IMR-90 (cell line): ENCODE measurements at regions not wholly inside any gene's neighbourhood (a gene's known extent, or its start where the extent isn't known, plus 50 kb on each side); places are given as distances from the start of the nearest gene placed in this dataset.

Experiments
- ATAC-seq: fragments of 200-7000 bp; cut with Tn5 transposase; 2 replicates; pipeline ENCODE4 v1.9.1; 2020; ENCODE audit warnings: low read depth, mild to moderate bottlenecking, moderate library complexity
- BruUV-seq: library from RNA; stranded (reverse); fragments of 400-500 nt; replicated peaks from 2 replicates; lab custom pipeline; 2021; lab: Mats Ljungman, UMichigan
- CTCF ChIA-PET: fragments of 300-600 bp; formaldehyde crosslinking; extraction: SDS; loops from one replicate; lab custom pipeline; 2021; ENCODE audit warnings: antibody characterized with exemption; lab: Yijun Ruan, JAX
- POLR2A ChIA-PET: fragments of 300-600 bp; sonication (Branson Sonifier 250); formaldehyde crosslinking; loops from one replicate; lab custom pipeline; 2022; ENCODE audit warnings: antibody characterized with exemption; ENCODE audit not compliant: unreplicated experiment; lab: Charles Lee
- DNase-seq: peaks from one replicate; pipeline ENCODE4 v3.0.0; 2013
- H2AFZ ChIP-seq: replicated peaks from 2 replicates; pipeline ENCODE3; 2013; ENCODE audit warnings: low read length, mild to moderate bottlenecking; ENCODE audit not compliant: poor library complexity
- H2AK5ac ChIP-seq: 2 replicates; pipeline ENCODE4 v1.6.1; 2013; ENCODE audit warnings: low read depth, low read length, inconsistent platforms
- H2AK9ac ChIP-seq: replicated peaks from 2 replicates; pipeline ENCODE3; 2013; ENCODE audit warnings: mild to moderate bottlenecking, low read depth, low read length, moderate library complexity; ENCODE audit not compliant: poor library complexity
- H2BK120ac ChIP-seq: 2 replicates; pipeline ENCODE4 v1.6.1; 2013; ENCODE audit warnings: low read depth, low read length, inconsistent platforms
- H2BK15ac ChIP-seq: 3 replicates; pipeline ENCODE4 v1.6.1; 2013; ENCODE audit warnings: low read depth, low read length, inconsistent platforms
- H2BK20ac ChIP-seq: 2 replicates; pipeline ENCODE4 v1.6.1; 2013; ENCODE audit warnings: low read depth, mild to moderate bottlenecking, inconsistent platforms, low read length, moderate library complexity
- H2BK5ac ChIP-seq: 2 replicates; pipeline ENCODE4 v1.6.1; 2013; ENCODE audit warnings: mild to moderate bottlenecking, low read depth, low read length, inconsistent platforms; ENCODE audit not compliant: poor library complexity, severe bottlenecking
- H3K14ac ChIP-seq: replicated peaks from 2 replicates; pipeline ENCODE4 v1.6.1; 2013; ENCODE audit warnings: low read depth, low read length, inconsistent platforms
- H3K18ac ChIP-seq: 2 replicates; pipeline ENCODE4 v1.6.1; 2013; ENCODE audit warnings: low read depth, low read length, control low read depth
- H3K23ac ChIP-seq: 2 replicates; pipeline ENCODE4 v1.6.1; 2013; ENCODE audit warnings: low read depth, low read length, inconsistent platforms
- H3K27ac ChIP-seq: 2 replicates; pipeline ENCODE4 v1.5.1; 2013; ENCODE audit warnings: mild to moderate bottlenecking, control low read depth, low read length; ENCODE audit not compliant: insufficient read depth
- H3K27me3 ChIP-seq: 2 replicates; pipeline ENCODE4 v1.6.1; 2013; ENCODE audit warnings: low read length; ENCODE audit not compliant: control insufficient read depth, insufficient read depth
- H3K36me3 ChIP-seq: 2 replicates; pipeline ENCODE4 v1.6.1; 2013; ENCODE audit warnings: low read length, mixed read lengths; ENCODE audit not compliant: control insufficient read depth, insufficient read depth
- H3K4ac ChIP-seq: 2 replicates; pipeline ENCODE4 v1.6.1; 2013; ENCODE audit warnings: low read depth, low read length, inconsistent platforms
- H3K4me1 ChIP-seq: 2 replicates; pipeline ENCODE4 v1.6.1; 2013; ENCODE audit warnings: low read length, mixed read lengths; ENCODE audit not compliant: control insufficient read depth, insufficient read depth
- H3K4me2 ChIP-seq: 2 replicates; pipeline ENCODE4 v1.6.1; 2013; ENCODE audit warnings: low read depth, mild to moderate bottlenecking, control low read depth, low read length, moderate library complexity
- H3K4me3 ChIP-seq: 2 replicates; pipeline ENCODE4 v1.5.1; 2013; ENCODE audit warnings: low read depth, mild to moderate bottlenecking, control low read depth, low read length, moderate library complexity; ENCODE audit not compliant: insufficient read depth
- H3K56ac ChIP-seq: 2 replicates; pipeline ENCODE4 v1.6.1; 2013; ENCODE audit warnings: low read length, inconsistent platforms; ENCODE audit not compliant: insufficient read depth; ENCODE audit errors: extremely low read depth
- H3K79me1 ChIP-seq, 2 experiments: 2 replicates each; pipeline ENCODE4 v1.6.1; 2013; ENCODE audit warnings: low read length in 2 of 2, inconsistent platforms in 1 of 2, low read depth in 1 of 2
- H3K9ac ChIP-seq: 2 replicates; pipeline ENCODE4 v1.6.1; 2013; ENCODE audit warnings: low read depth, low read length, control low read depth
- H3K9me1 ChIP-seq: 2 replicates; pipeline ENCODE4 v1.6.1; 2013; ENCODE audit warnings: low read length, inconsistent platforms; ENCODE audit not compliant: insufficient read depth
- H3K9me3 ChIP-seq: 2 replicates; pipeline ENCODE4 v1.6.1; 2013; ENCODE audit warnings: low read length; ENCODE audit not compliant: control insufficient read depth, insufficient read depth
- H4K20me1 ChIP-seq: 2 replicates; pipeline ENCODE4 v1.6.1; 2013; ENCODE audit warnings: low read length, inconsistent platforms; ENCODE audit not compliant: insufficient read depth
- H4K5ac ChIP-seq: 2 replicates; pipeline ENCODE4 v1.6.1; 2013; ENCODE audit warnings: mild to moderate bottlenecking, low read depth, low read length, control low read depth
- H4K8ac ChIP-seq, 2 experiments: 2 replicates each; pipeline ENCODE4 v1.6.1; 2013; ENCODE audit warnings: low read depth in 2 of 2, low read length in 2 of 2, control low read depth in 1 of 2, inconsistent platforms in 1 of 2
- H4K91ac ChIP-seq: 2 replicates; pipeline ENCODE4 v1.6.1; 2013; ENCODE audit warnings: low read depth, low read length, inconsistent platforms; ENCODE audit not compliant: insufficient read depth
- BHLHE40 ChIP-seq: fragments of 150-350 bp; IDR thresholded peaks from 2 replicates; pipeline ENCODE4 v1.6.1; 2016; ENCODE audit warnings: mild to moderate bottlenecking, low read depth, low read length
- CEBPB ChIP-seq: IDR thresholded peaks from 2 replicates; pipeline ENCODE4 v1.6.1; 2012; ENCODE audit warnings: low read depth, low read length, improper control_type of control experiment
- FOS ChIP-seq: fragments of 150-350 bp; IDR thresholded peaks from 2 replicates; pipeline ENCODE4 v1.6.1; 2016; ENCODE audit warnings: low read depth, low read length
- MAFK ChIP-seq: IDR thresholded peaks from 2 replicates; pipeline ENCODE4 v1.6.1; 2012; ENCODE audit warnings: low read depth, low read length, improper control_type of control experiment
- MAZ ChIP-seq: IDR thresholded peaks from 2 replicates; pipeline ENCODE4 v1.6.1; 2012; ENCODE audit warnings: low read depth, mild to moderate bottlenecking, low read length, improper control_type of control experiment, moderate library complexity, borderline replicate concordance
- MXI1 ChIP-seq: IDR thresholded peaks from 2 replicates; pipeline ENCODE4 v1.6.1; 2012; ENCODE audit warnings: low read depth, mild to moderate bottlenecking, low read length, moderate library complexity, borderline replicate concordance
- NFE2L2 ChIP-seq: fragments of 150-350 bp; IDR thresholded peaks from 2 replicates; pipeline ENCODE4 v1.6.1; 2016; ENCODE audit warnings: low read depth, mild to moderate bottlenecking, low read length
- POLR2A ChIP-seq: IDR thresholded peaks from 2 replicates; pipeline ENCODE4 v1.6.1; 2012; ENCODE audit warnings: mild to moderate bottlenecking, low read depth, low read length
- RAD21 ChIP-seq: IDR thresholded peaks from 2 replicates; pipeline ENCODE4 v1.6.1; 2012; ENCODE audit warnings: low read length, improper control_type of control experiment
- RCOR1 ChIP-seq: IDR thresholded peaks from 2 replicates; pipeline ENCODE4 v1.6.1; 2012; ENCODE audit warnings: mild to moderate bottlenecking, low read length, improper control_type of control experiment; ENCODE audit not compliant: insufficient replicate concordance
- RFX5 ChIP-seq: IDR thresholded peaks from 2 replicates; pipeline ENCODE4 v1.8.0; 2012; ENCODE audit warnings: low read depth, mild to moderate bottlenecking, low read length, moderate library complexity
- SMC3 ChIP-seq: fragments of 150-350 bp; IDR thresholded peaks from 2 replicates; pipeline ENCODE4 v1.6.1; 2016; ENCODE audit warnings: low read depth, mild to moderate bottlenecking, antibody characterized with exemption, low read length, moderate library complexity
- USF2 ChIP-seq: fragments of 150-350 bp; IDR thresholded peaks from 2 replicates; pipeline ENCODE4 v1.6.1; 2017; ENCODE audit warnings: mild to moderate bottlenecking, antibody characterized with exemption, low read length, low read depth
- WGBS, 2 experiments: methylation state at CpG; one replicate each; pipeline versions ENCODE4 v1.1.5 to v1.1.7; 2013; ENCODE audit warnings: missing lambda C conversion rate in 2 of 2; ENCODE audit not compliant: insufficient read length in 1 of 2; ENCODE audit errors: extremely low coverage in 2 of 2; 5-methylcytosine and 5-hydroxymethylcytosine counted together
- dilution Hi-C: fragments of 300-500 bp; cut with HindIII; formaldehyde crosslinking; loops from one replicate; pipeline ENCODE4 v1.14.3; 2018; ENCODE audit warnings: low sequenced_read_pairs; ENCODE audit not compliant: unreplicated experiment
- in situ Hi-C: fragments of 300-500 bp; cut with MboI; formaldehyde crosslinking; loops from 3 replicates; pipeline ENCODE4 v1.14.3; 2019; ENCODE audit warnings: low sequenced_read_pairs, inconsistent platforms, mixed read lengths
- intact Hi-C: fragments of 100-400 bp; cut with micrococcal nuclease; formaldehyde crosslinking; loops from 2 replicates; pipeline ENCODE4 v1.10.0; 2022
- TF ChIP-seq, protein P1 (sequence below): fragments of 150-350 bp; IDR thresholded peaks from 2 replicates; pipeline ENCODE4 v1.6.1; 2016; ENCODE audit warnings: low read depth, mild to moderate bottlenecking, low read length, moderate library complexity, borderline replicate concordance

- ATAC-seq (no peak), DNase-seq (no peak)
- Histone ChIP-seq H2BK5ac (no peak overlapping the region), H2BK20ac (no peak overlapping the region), H4K20me1 (no peaks in the 10 kb centered on the region), H3K14ac (no peak overlapping the region), H4K91ac (no peak overlapping the region), H3K56ac (no peak overlapping the region), H2AFZ (no peak overlapping the region), H3K27me3 (no peaks in the 10 kb centered on the region; the same call in 1 of the 2 replicates), H3K79me1 (no peaks in the 10 kb centered on the region), H3K4me3 (no peak overlapping the region), H3K4ac (no peak overlapping the region), H3K18ac (no peak overlapping the region; the same call in 1 of the 2 replicates), H4K5ac (no peak overlapping the region), H3K4me2 (no peak overlapping the region), H3K9me1 (no peaks in the 10 kb centered on the region), H3K9me3 (no peaks in the 10 kb centered on the region), H3K23ac (no peak overlapping the region), H4K8ac (no peak overlapping the region), H3K27ac (no peak overlapping the region), H3K9ac (no peak overlapping the region), H2BK15ac (no peak overlapping the region), H3K36me3 (no peaks in the 10 kb centered on the region), H3K4me1 (no peaks in the 10 kb centered on the region; the same call in 1 of the 2 replicates), H2AK5ac (no peak overlapping the region), H2AK9ac (no peak overlapping the region), H2BK120ac (no peak overlapping the region)
- 71% methylated on average over 4 of the region's 7 CpGs; no CpG with 5 or more reads in 1 of the 2 experiments for WGBS, 2 experiments
- ChIA-PET CTCF (no interaction called here), POLR2A (no interaction called here)
- dilution Hi-C loops, result no loop called here
- intact Hi-C loops, result no loop called here
- no TSS peak for BruUV-seq
- in situ Hi-C loops, result no loop called here
- no peak for TF ChIP-seq NFE2L2
- TF ChIP-seq RCOR1, result no peak
- no peak for TF ChIP-seq CEBPB
- no peak for TF ChIP-seq USF2
- TF ChIP-seq SMC3, result no peak
- TF ChIP-seq, protein P1, sequence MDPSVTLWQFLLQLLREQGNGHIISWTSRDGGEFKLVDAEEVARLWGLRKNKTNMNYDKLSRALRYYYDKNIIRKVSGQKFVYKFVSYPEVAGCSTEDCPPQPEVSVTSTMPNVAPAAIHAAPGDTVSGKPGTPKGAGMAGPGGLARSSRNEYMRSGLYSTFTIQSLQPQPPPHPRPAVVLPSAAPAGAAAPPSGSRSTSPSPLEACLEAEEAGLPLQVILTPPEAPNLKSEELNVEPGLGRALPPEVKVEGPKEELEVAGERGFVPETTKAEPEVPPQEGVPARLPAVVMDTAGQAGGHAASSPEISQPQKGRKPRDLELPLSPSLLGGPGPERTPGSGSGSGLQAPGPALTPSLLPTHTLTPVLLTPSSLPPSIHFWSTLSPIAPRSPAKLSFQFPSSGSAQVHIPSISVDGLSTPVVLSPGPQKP, result no peak
- TF ChIP-seq RFX5, result no peak
- no peak for TF ChIP-seq POLR2A
- TF ChIP-seq MXI1, result no peak
- TF ChIP-seq MAFK, result no peak
- no peak for TF ChIP-seq FOS
- no peak for TF ChIP-seq MAZ
- no peak for TF ChIP-seq RAD21
- TF ChIP-seq BHLHE40, result no peak
Observed at GRCh38 chr20:47960769-47961541, 175.7 kb upstream of the SULF2 start.
